IMR-90 (cell line): ENCODE measurements at regions not wholly inside any gene's neighbourhood (a gene's known extent, or its start where the extent isn't known, plus 50 kb on each side); places are given as distances from the start of the nearest gene placed in this dataset.

Experiments
- ATAC-seq: fragments of 200-7000 bp; cut with Tn5 transposase; 2 replicates; pipeline ENCODE4 v1.9.1; 2020; ENCODE audit warnings: low read depth, mild to moderate bottlenecking, moderate library complexity
- BruUV-seq: library from RNA; stranded (reverse); fragments of 400-500 nt; replicated peaks from 2 replicates; lab custom pipeline; 2021; lab: Mats Ljungman, UMichigan
- CTCF ChIA-PET: fragments of 300-600 bp; formaldehyde crosslinking; extraction: SDS; loops from one replicate; lab custom pipeline; 2021; ENCODE audit warnings: antibody characterized with exemption; lab: Yijun Ruan, JAX
- POLR2A ChIA-PET: fragments of 300-600 bp; sonication (Branson Sonifier 250); formaldehyde crosslinking; loops from one replicate; lab custom pipeline; 2022; ENCODE audit warnings: antibody characterized with exemption; ENCODE audit not compliant: unreplicated experiment; lab: Charles Lee
- DNase-seq: peaks from one replicate; pipeline ENCODE4 v3.0.0; 2013
- H2AFZ ChIP-seq: replicated peaks from 2 replicates; pipeline ENCODE3; 2013; ENCODE audit warnings: low read length, mild to moderate bottlenecking; ENCODE audit not compliant: poor library complexity
- H2AK5ac ChIP-seq: 2 replicates; pipeline ENCODE4 v1.6.1; 2013; ENCODE audit warnings: low read depth, low read length, inconsistent platforms
- H2AK9ac ChIP-seq: replicated peaks from 2 replicates; pipeline ENCODE3; 2013; ENCODE audit warnings: mild to moderate bottlenecking, low read depth, low read length, moderate library complexity; ENCODE audit not compliant: poor library complexity
- H2BK120ac ChIP-seq: 2 replicates; pipeline ENCODE4 v1.6.1; 2013; ENCODE audit warnings: low read depth, low read length, inconsistent platforms
- H2BK15ac ChIP-seq: 3 replicates; pipeline ENCODE4 v1.6.1; 2013; ENCODE audit warnings: low read depth, low read length, inconsistent platforms
- H2BK20ac ChIP-seq: 2 replicates; pipeline ENCODE4 v1.6.1; 2013; ENCODE audit warnings: low read depth, mild to moderate bottlenecking, inconsistent platforms, low read length, moderate library complexity
- H2BK5ac ChIP-seq: 2 replicates; pipeline ENCODE4 v1.6.1; 2013; ENCODE audit warnings: mild to moderate bottlenecking, low read depth, low read length, inconsistent platforms; ENCODE audit not compliant: poor library complexity, severe bottlenecking
- H3K14ac ChIP-seq: replicated peaks from 2 replicates; pipeline ENCODE4 v1.6.1; 2013; ENCODE audit warnings: low read depth, low read length, inconsistent platforms
- H3K18ac ChIP-seq: 2 replicates; pipeline ENCODE4 v1.6.1; 2013; ENCODE audit warnings: low read depth, low read length, control low read depth
- H3K23ac ChIP-seq: 2 replicates; pipeline ENCODE4 v1.6.1; 2013; ENCODE audit warnings: low read depth, low read length, inconsistent platforms
- H3K27ac ChIP-seq: 2 replicates; pipeline ENCODE4 v1.5.1; 2013; ENCODE audit warnings: mild to moderate bottlenecking, control low read depth, low read length; ENCODE audit not compliant: insufficient read depth
- H3K27me3 ChIP-seq: 2 replicates; pipeline ENCODE4 v1.6.1; 2013; ENCODE audit warnings: low read length; ENCODE audit not compliant: control insufficient read depth, insufficient read depth
- H3K36me3 ChIP-seq: 2 replicates; pipeline ENCODE4 v1.6.1; 2013; ENCODE audit warnings: low read length, mixed read lengths; ENCODE audit not compliant: control insufficient read depth, insufficient read depth
- H3K4ac ChIP-seq: 2 replicates; pipeline ENCODE4 v1.6.1; 2013; ENCODE audit warnings: low read depth, low read length, inconsistent platforms
- H3K4me1 ChIP-seq: 2 replicates; pipeline ENCODE4 v1.6.1; 2013; ENCODE audit warnings: low read length, mixed read lengths; ENCODE audit not compliant: control insufficient read depth, insufficient read depth
- H3K4me2 ChIP-seq: 2 replicates; pipeline ENCODE4 v1.6.1; 2013; ENCODE audit warnings: low read depth, mild to moderate bottlenecking, control low read depth, low read length, moderate library complexity
- H3K4me3 ChIP-seq: 2 replicates; pipeline ENCODE4 v1.5.1; 2013; ENCODE audit warnings: low read depth, mild to moderate bottlenecking, control low read depth, low read length, moderate library complexity; ENCODE audit not compliant: insufficient read depth
- H3K56ac ChIP-seq: 2 replicates; pipeline ENCODE4 v1.6.1; 2013; ENCODE audit warnings: low read length, inconsistent platforms; ENCODE audit not compliant: insufficient read depth; ENCODE audit errors: extremely low read depth
- H3K79me1 ChIP-seq, 2 experiments: 2 replicates each; pipeline ENCODE4 v1.6.1; 2013; ENCODE audit warnings: low read length in 2 of 2, inconsistent platforms in 1 of 2, low read depth in 1 of 2
- H3K9ac ChIP-seq: 2 replicates; pipeline ENCODE4 v1.6.1; 2013; ENCODE audit warnings: low read depth, low read length, control low read depth
- H3K9me1 ChIP-seq: 2 replicates; pipeline ENCODE4 v1.6.1; 2013; ENCODE audit warnings: low read length, inconsistent platforms; ENCODE audit not compliant: insufficient read depth
- H3K9me3 ChIP-seq: 2 replicates; pipeline ENCODE4 v1.6.1; 2013; ENCODE audit warnings: low read length; ENCODE audit not compliant: control insufficient read depth, insufficient read depth
- H4K20me1 ChIP-seq: 2 replicates; pipeline ENCODE4 v1.6.1; 2013; ENCODE audit warnings: low read length, inconsistent platforms; ENCODE audit not compliant: insufficient read depth
- H4K5ac ChIP-seq: 2 replicates; pipeline ENCODE4 v1.6.1; 2013; ENCODE audit warnings: mild to moderate bottlenecking, low read depth, low read length, control low read depth
- H4K8ac ChIP-seq, 2 experiments: 2 replicates each; pipeline ENCODE4 v1.6.1; 2013; ENCODE audit warnings: low read depth in 2 of 2, low read length in 2 of 2, control low read depth in 1 of 2, inconsistent platforms in 1 of 2
- H4K91ac ChIP-seq: 2 replicates; pipeline ENCODE4 v1.6.1; 2013; ENCODE audit warnings: low read depth, low read length, inconsistent platforms; ENCODE audit not compliant: insufficient read depth
- BHLHE40 ChIP-seq: fragments of 150-350 bp; IDR thresholded peaks from 2 replicates; pipeline ENCODE4 v1.6.1; 2016; ENCODE audit warnings: mild to moderate bottlenecking, low read depth, low read length
- MAFK ChIP-seq: IDR thresholded peaks from 2 replicates; pipeline ENCODE4 v1.6.1; 2012; ENCODE audit warnings: low read depth, low read length, improper control_type of control experiment
- WGBS, 2 experiments: methylation state at CpG; one replicate each; pipeline versions ENCODE4 v1.1.5 to v1.1.7; 2013; ENCODE audit warnings: missing lambda C conversion rate in 2 of 2; ENCODE audit not compliant: insufficient read length in 1 of 2; ENCODE audit errors: extremely low coverage in 2 of 2; 5-methylcytosine and 5-hydroxymethylcytosine counted together
- dilution Hi-C: fragments of 300-500 bp; cut with HindIII; formaldehyde crosslinking; loops from one replicate; pipeline ENCODE4 v1.14.3; 2018; ENCODE audit warnings: low sequenced_read_pairs; ENCODE audit not compliant: unreplicated experiment
- in situ Hi-C: fragments of 300-500 bp; cut with MboI; formaldehyde crosslinking; loops from 3 replicates; pipeline ENCODE4 v1.14.3; 2019; ENCODE audit warnings: low sequenced_read_pairs, inconsistent platforms, mixed read lengths
- intact Hi-C: fragments of 100-400 bp; cut with micrococcal nuclease; formaldehyde crosslinking; loops from 2 replicates; pipeline ENCODE4 v1.10.0; 2022

DNA sequence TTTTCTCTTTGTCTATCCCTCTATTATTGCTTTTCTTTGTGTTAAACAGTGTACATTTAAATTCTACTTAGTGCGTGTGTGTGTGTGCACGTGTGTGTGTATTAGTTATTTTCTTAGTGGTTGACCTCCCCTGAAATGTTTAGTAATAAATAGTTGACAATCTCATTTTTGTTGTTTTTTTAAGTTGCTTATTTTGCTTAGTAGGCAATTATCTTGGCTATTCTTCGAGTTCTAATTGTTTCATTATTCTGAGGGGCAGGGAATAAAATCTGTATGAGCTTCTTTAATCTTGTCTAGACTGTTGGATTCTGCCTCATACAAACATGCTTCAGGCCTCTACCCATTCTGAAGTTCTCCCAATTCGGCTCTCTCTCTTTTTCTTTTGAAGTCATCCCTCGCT, 1169.0 kb upstream of the ATXN8OS start:
- no peak for DNase-seq
- Histone ChIP-seq H2AK5ac (no peak overlapping the region), H3K79me1 (no peaks in the 10 kb centered on the region), H3K9me1 (no peaks in the 10 kb centered on the region), H4K91ac (no peak overlapping the region), H3K9ac (no peak overlapping the region), H2BK5ac (no peak overlapping the region), H4K20me1 (no peaks in the 10 kb centered on the region), H3K27ac (no peak overlapping the region), H2BK20ac (no peak overlapping the region), H3K14ac (no peak overlapping the region), H3K56ac (no peak overlapping the region), H3K27me3 (no peaks in the 10 kb centered on the region), H3K9me3 (no peaks in the 10 kb centered on the region), H2AK9ac (no peak overlapping the region), H3K4me3 (no peak overlapping the region), H2BK120ac (no peak overlapping the region), H3K4me2 (no peak overlapping the region), H3K4me1 (no peaks in the 10 kb centered on the region), H4K5ac (no peak overlapping the region), H2BK15ac (no peak overlapping the region), H2AFZ (no peak overlapping the region), H4K8ac (no peak overlapping the region), H3K23ac (no peak overlapping the region), H3K36me3 (no peaks in the 10 kb centered on the region), H3K18ac (no peak overlapping the region), H3K4ac (no peak overlapping the region)
- peak; percentile 76 for TF ChIP-seq MAFK
- TF ChIP-seq BHLHE40 = no peak
- no TSS peak for BruUV-seq
- in situ Hi-C loops = no loop called here
- no peak for ATAC-seq
- dilution Hi-C loops = no loop called here
- 73% methylated on average over 2 of the region's 5 CpGs; no CpG with 5 or more reads in 1 of the 2 experiments for WGBS, 2 experiments
- ChIA-PET POLR2A (no interaction called here), CTCF (no interaction called here)
- intact Hi-C loops = no loop called here
